CD8-positive, alpha-beta memory T cell (primary cell): ENCODE measurements at regions not wholly inside any gene's neighbourhood (a gene's known extent, or its start where the extent isn't known, plus 50 kb on each side); places are given as distances from the start of the nearest gene placed in this dataset.
"Not testable (repeated sequence)": the region's sequence is repeated elsewhere in the genome, so short reads cannot be mapped to it uniquely, and the experiment has no call there.

Experiments used
- CTCF ChIA-PET: fragments of 350-600 bp; sonication (Branson Sonifier 250); formaldehyde crosslinking; loops from one replicate; lab custom pipeline; 2021; ENCODE audit warnings: antibody characterized with exemption; lab: Charles Lee
- POLR2A ChIA-PET: fragments of 350-600 bp; sonication (Branson Sonifier 250); formaldehyde crosslinking; loops from one replicate; lab custom pipeline; 2021; ENCODE audit warnings: antibody characterized with exemption; lab: Charles Lee
- DNase-seq, 5 donors: peaks; one replicate each; pipeline versions ENCODE4 v3.0.0 to v3.0.0-alpha.2; 2020 to 2022; ENCODE audit warnings: mixed read lengths in 1 of 5
- H3K27ac ChIP-seq: one replicate; pipeline ENCODE4 v1.7.0; 2013; ENCODE audit warnings: low read depth, mild to moderate bottlenecking, low read length, moderate library complexity
- H3K27me3 ChIP-seq: 2 replicates; pipeline ENCODE4 v1.7.0; 2013; ENCODE audit warnings: low read length, mild to moderate bottlenecking; ENCODE audit not compliant: insufficient read depth, poor library complexity, severe bottlenecking
- H3K36me3 ChIP-seq: 2 replicates; pipeline ENCODE4 v1.7.0; 2013; ENCODE audit warnings: mild to moderate bottlenecking, low read length, moderate library complexity; ENCODE audit not compliant: insufficient read depth
- H3K4me1 ChIP-seq: 2 replicates; pipeline ENCODE4 v1.7.0; 2013; ENCODE audit warnings: mild to moderate bottlenecking, low read length, moderate library complexity; ENCODE audit not compliant: insufficient read depth
- H3K4me3 ChIP-seq: 2 replicates; pipeline ENCODE4 v1.7.0; 2013; ENCODE audit warnings: mild to moderate bottlenecking, low read length
- H3K9me3 ChIP-seq: 2 replicates; pipeline ENCODE4 v1.7.0; 2013; ENCODE audit warnings: mild to moderate bottlenecking, low read length
- H3K27ac Mint-ChIP-seq, 8 donors: one replicate each; pipeline ENCODE4 v1.8.0; 2020 to 2021; ENCODE audit warnings: mixed read lengths in 8 of 8, mild to moderate bottlenecking in 6 of 8, inconsistent platforms in 3 of 8, moderate library complexity in 3 of 8
- H3K27me3 Mint-ChIP-seq, 2 donors: one replicate each; pipeline ENCODE4 v1.8.0; 2020 to 2021; ENCODE audit warnings: mixed read lengths in 2 of 2, mild to moderate bottlenecking in 1 of 2, moderate library complexity in 1 of 2
- H3K36me3 Mint-ChIP-seq, 3 donors: one replicate each; pipeline ENCODE4 v1.8.0; 2020 to 2021; ENCODE audit warnings: mixed read lengths in 3 of 3, inconsistent platforms in 1 of 3, mild to moderate bottlenecking in 1 of 3
- H3K4me1 Mint-ChIP-seq, 3 donors: one replicate each; pipeline ENCODE4 v1.8.0; 2020 to 2021; ENCODE audit warnings: mixed read lengths in 3 of 3, inconsistent platforms in 1 of 3, mild to moderate bottlenecking in 1 of 3
- H3K4me3 Mint-ChIP-seq, 7 donors: one replicate each; pipeline ENCODE4 v1.8.0; 2020 to 2021; ENCODE audit warnings: mixed read lengths in 7 of 7, mild to moderate bottlenecking in 6 of 7, moderate library complexity in 4 of 7, inconsistent platforms in 2 of 7
- H3K9me3 Mint-ChIP-seq, 5 donors: one replicate each; pipeline ENCODE4 v1.8.0; 2020 to 2022; ENCODE audit warnings: mixed read lengths in 5 of 5, mild to moderate bottlenecking in 3 of 5, moderate library complexity in 2 of 5, inconsistent platforms in 1 of 5

DNA sequence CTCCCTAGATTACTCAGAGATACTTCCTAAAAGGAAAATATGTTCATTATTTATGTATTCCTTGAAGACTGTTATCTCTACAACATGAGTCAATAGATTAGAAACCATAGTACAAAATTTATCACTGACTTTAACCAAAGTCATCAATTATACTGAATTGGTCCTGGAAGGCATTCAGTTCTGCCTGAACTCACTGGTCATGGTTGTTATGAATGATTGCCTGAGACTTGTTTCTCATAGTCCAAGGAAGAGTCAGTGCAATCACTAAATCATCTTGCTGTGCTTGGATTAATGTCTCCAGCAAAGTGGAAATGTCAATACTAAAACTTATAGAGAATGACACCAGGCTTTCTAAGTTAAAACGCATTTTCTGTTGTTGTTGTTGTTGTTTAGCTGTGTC, 878.6 kb upstream of the MANEA start:
- H3K27ac Mint-ChIP-seq: no peak overlapping the region
- Histone ChIP-seq H3K4me1 (no peaks in the 10 kb centered on the region), H3K4me3 (no peak overlapping the region), H3K9me3 (no peaks in the 10 kb centered on the region), H3K36me3 (no peaks in the 10 kb centered on the region), H3K27me3 (no peaks in the 10 kb centered on the region), H3K27ac (no peak overlapping the region)
- H3K27me3 Mint-ChIP-seq: no peaks in the 10 kb centered on the region
- POLR2A ChIA-PET: no interaction called here
- H3K4me3 Mint-ChIP-seq: no peak overlapping the region
- CTCF ChIA-PET: no interaction called here
- H3K36me3 Mint-ChIP-seq: no peaks in the 10 kb centered on the region
- DNase-seq: no peak
- H3K4me1 Mint-ChIP-seq: no peaks in the 10 kb centered on the region
- H3K9me3 Mint-ChIP-seq: peaks cover 2 to 27% (median 7%) of the 10 kb centered on the region in 5 donors

DNA sequence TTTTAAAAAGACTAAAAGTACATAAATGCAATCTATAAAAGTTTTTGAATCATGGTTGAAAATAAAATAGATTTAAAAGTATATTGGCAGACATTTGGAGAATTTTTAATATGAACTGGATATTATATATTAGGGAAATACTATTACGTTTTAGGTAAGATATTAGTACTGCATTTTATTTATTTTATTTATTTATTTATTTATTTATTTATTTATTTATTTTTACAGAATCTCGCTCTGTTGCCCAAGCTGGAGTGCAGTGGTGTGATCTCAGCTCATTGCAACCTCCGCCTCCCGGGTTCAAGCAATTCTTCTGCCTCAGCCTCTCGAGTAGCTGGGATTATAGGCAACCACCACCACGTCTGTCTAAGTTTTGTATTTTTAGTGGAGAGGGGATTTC, 890.1 kb upstream of the MANEA start:
- H3K9me3 Mint-ChIP-seq, DNase-seq, H3K27ac ChIP-seq, H3K36me3 ChIP-seq, H3K27ac Mint-ChIP-seq, POLR2A ChIA-PET, H3K27me3 Mint-ChIP-seq, H3K27me3 ChIP-seq, CTCF ChIA-PET, H3K36me3 Mint-ChIP-seq, H3K9me3 ChIP-seq, H3K4me1 ChIP-seq, H3K4me3 Mint-ChIP-seq, H3K4me3 ChIP-seq, H3K4me1 Mint-ChIP-seq: not testable (repeated sequence)

DNA sequence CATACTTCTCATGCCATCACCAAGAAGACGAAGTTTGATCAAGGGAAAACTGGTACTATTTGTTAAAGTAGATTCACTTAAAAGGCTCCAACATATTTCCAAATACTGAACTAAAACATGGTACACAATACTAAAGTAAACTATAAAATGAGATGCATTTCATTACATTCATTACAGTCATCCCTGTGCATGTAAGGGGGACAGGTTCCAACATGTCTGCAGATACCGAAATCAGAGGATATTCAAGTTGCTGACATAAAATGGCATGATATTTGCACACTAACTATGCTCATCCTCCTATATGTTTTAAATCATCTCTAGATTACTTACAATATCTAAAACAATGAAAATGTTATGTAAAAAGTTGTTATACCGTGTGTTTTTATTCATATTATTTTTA, 893.9 kb upstream of the MANEA start:
- no peak overlapping the region for H3K27ac ChIP-seq
- Mint-ChIP-seq H3K27ac (no peak overlapping the region), H3K4me1 (no peaks in the 10 kb centered on the region), H3K27me3 (no peaks in the 10 kb centered on the region), H3K36me3 (no peaks in the 10 kb centered on the region), H3K9me3 (peaks cover 0 to 11% (median 2%) of the 10 kb centered on the region in 5 donors), H3K4me3 (no peak overlapping the region)
- no peak overlapping the region for H3K4me3 ChIP-seq
- no peaks in the 10 kb centered on the region for H3K36me3 ChIP-seq
- H3K27me3 ChIP-seq: no peaks in the 10 kb centered on the region
- POLR2A ChIA-PET: no interaction called here
- H3K9me3 ChIP-seq: no peaks in the 10 kb centered on the region
- CTCF ChIA-PET: no interaction called here
- no peaks in the 10 kb centered on the region for H3K4me1 ChIP-seq
- no peak for DNase-seq

DNA sequence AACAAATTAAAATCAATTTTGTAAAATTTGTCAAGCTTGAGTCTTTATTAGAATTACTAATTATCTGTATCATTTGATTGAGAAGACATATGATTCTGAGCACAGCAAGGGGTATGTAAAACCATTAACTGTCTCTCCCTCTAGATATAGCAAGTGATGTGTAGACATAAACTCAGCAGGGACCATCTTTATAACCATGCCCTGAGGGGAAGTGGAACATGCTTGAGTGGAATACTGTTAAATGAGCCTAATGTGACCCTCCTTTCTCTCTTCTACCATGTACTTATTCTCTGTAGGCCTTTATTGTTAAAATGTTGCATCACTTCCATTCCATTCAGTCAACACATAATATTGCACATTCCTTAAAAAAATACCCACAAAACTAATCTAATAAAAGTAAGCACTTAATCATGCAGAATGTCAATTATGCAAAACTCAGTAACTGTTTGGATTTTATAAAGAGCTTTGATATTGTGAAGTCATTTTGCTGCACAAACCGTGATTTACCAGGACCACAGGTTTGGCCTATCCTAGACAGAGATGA, 896.6 kb upstream of the MANEA start:
- H3K4me1 ChIP-seq: no peaks in the 10 kb centered on the region

DNA sequence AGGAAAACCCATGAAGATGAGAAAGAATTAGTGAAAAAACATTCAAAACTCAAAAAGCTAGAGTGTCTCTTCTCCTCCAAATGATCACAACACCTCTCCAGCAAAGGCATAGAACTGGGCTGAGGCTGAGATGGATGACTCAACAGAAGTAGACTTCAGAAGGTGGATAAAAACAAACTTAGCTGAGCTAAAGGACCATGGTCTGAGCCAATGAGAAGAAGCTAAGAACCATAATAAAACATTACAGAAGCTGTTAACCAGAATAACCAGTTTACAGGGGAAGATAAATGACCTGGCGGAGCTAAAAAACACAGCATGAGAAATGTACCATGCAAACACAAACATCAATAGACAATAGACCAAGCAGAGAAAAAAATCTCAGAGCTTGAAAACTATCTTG, 904.1 kb upstream of the MANEA start:
- Mint-ChIP-seq H3K27ac (no peak overlapping the region), H3K4me3 (no peak overlapping the region), H3K36me3 (no peaks in the 10 kb centered on the region), H3K9me3 (peaks cover 2 to 28% (median 7%) of the 10 kb centered on the region in 5 donors), H3K27me3 (no peaks in the 10 kb centered on the region), H3K4me1 (no peaks in the 10 kb centered on the region)
- DNase-seq: no peak
- no peak overlapping the region for H3K27ac ChIP-seq
- no peaks in the 10 kb centered on the region for H3K9me3 ChIP-seq
- H3K4me3 ChIP-seq: no peak overlapping the region
- ChIA-PET CTCF (no interaction called here), POLR2A (no interaction called here)
- H3K27me3 ChIP-seq: no peaks in the 10 kb centered on the region
- no peaks in the 10 kb centered on the region for H3K4me1 ChIP-seq
- H3K36me3 ChIP-seq: no peaks in the 10 kb centered on the region

More for the DNA sequence above, 896.6 kb upstream of the MANEA start:
- Mint-ChIP-seq H3K4me3 (no peak overlapping the region), H3K9me3 (peaks cover 2 to 16% (median 2%) of the 10 kb centered on the region in 5 donors), H3K4me1 (no peaks in the 10 kb centered on the region), H3K27me3 (no peaks in the 10 kb centered on the region), H3K36me3 (no peaks in the 10 kb centered on the region), H3K27ac (no peak overlapping the region)
- ChIA-PET CTCF (no interaction called here), POLR2A (no interaction called here)
- Histone ChIP-seq H3K27me3 (no peaks in the 10 kb centered on the region), H3K9me3 (no peaks in the 10 kb centered on the region), H3K27ac (no peak overlapping the region), H3K4me3 (no peak overlapping the region), H3K36me3 (no peaks in the 10 kb centered on the region)
- no peak for DNase-seq

DNA sequence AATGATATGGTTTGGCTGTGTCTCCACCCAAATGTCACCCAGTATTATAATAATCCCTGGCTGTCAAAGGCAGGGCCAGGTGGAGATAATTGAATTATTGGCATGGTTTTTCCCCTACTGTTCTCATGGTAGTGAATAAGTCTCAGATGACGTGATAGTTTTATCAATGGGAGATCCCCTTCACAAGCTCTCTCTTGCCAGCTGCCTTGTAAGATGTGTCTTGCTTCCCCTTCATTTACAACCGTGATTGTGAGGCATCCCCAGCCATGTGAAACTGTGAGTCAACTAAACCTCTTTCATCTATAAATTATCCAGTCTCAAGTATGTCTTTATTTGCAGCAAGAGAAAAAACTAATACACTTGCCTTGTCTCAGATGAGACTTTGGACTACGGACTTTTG, 907.3 kb upstream of the MANEA start:
- DNase-seq: no peak
- ChIA-PET CTCF (no interaction called here), POLR2A (no interaction called here)
- H3K9me3 ChIP-seq: no peaks in the 10 kb centered on the region
- Mint-ChIP-seq H3K9me3 (peaks cover 2 to 27% (median 10%) of the 10 kb centered on the region in 5 donors), H3K4me1 (no peaks in the 10 kb centered on the region), H3K27ac (no peak overlapping the region), H3K4me3 (no peak overlapping the region), H3K27me3 (no peaks in the 10 kb centered on the region), H3K36me3 (no peaks in the 10 kb centered on the region)
- no peaks in the 10 kb centered on the region for H3K4me1 ChIP-seq
- no peaks in the 10 kb centered on the region for H3K36me3 ChIP-seq
- no peak overlapping the region for H3K4me3 ChIP-seq
- H3K27me3 ChIP-seq: no peaks in the 10 kb centered on the region
- H3K27ac ChIP-seq: no peak overlapping the region

DNA sequence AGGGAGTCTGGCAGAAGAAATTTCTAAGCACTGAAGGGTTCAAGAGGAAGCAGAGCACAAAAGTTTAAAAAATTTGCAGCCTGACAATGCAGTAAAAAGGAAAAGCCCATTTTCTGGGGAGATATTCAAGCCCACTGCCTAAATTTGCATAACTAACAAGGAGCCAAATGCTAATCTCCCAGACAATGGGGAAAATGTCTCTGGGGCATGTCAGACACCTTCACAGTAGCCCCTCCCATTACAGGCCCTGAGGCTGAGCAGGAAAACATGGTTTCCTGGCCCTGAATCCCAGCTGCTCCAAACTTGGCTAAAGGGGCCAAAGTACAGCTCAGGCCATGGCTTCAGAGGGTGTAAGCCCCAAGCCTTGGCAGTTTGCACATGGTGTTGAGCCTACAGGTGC, 908.5 kb upstream of the MANEA start:
- H3K27ac ChIP-seq: no peak overlapping the region
- H3K36me3 Mint-ChIP-seq: no peaks in the 10 kb centered on the region
- POLR2A ChIA-PET: no interaction called here
- H3K27me3 ChIP-seq: no peaks in the 10 kb centered on the region
- peaks cover 2 to 22% (median 10%) of the 10 kb centered on the region in 5 donors for H3K9me3 Mint-ChIP-seq
- H3K9me3 ChIP-seq: no peaks in the 10 kb centered on the region
- H3K4me1 Mint-ChIP-seq: no peaks in the 10 kb centered on the region
- H3K27me3 Mint-ChIP-seq: no peaks in the 10 kb centered on the region
- H3K4me3 ChIP-seq: no peak overlapping the region
- no peak overlapping the region for H3K27ac Mint-ChIP-seq
- no peaks in the 10 kb centered on the region for H3K36me3 ChIP-seq
- H3K4me3 Mint-ChIP-seq: no peak overlapping the region
- no peak for DNase-seq
- H3K4me1 ChIP-seq: no peaks in the 10 kb centered on the region
- CTCF ChIA-PET: no interaction called here

DNA sequence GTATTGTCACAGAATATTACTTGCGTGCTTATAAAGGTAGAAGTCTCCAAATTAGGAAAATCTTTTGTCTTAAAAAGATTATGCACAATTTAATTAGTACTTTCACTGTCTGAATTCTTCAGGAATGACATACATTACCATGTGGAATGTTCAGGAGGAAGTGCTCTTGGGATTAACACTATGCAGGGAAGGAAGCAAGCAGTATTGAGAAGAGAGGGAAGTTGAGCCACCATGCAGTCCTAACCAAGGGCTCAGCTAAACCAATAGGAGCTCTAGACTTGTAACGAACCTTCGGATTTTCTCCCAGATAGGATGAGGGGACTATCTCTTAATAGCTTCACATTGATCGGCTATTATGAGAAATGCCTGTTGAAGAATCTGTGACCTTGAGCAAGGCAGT, 918.4 kb upstream of the MANEA start:
- peaks cover 1 to 24% (median 8%) of the 10 kb centered on the region in 5 donors for H3K9me3 Mint-ChIP-seq
- no peak overlapping the region for H3K4me3 Mint-ChIP-seq
- no peaks in the 10 kb centered on the region for H3K9me3 ChIP-seq
- no peak overlapping the region for H3K27ac Mint-ChIP-seq
- H3K27me3 ChIP-seq: no peaks in the 10 kb centered on the region
- ChIA-PET CTCF (no interaction called here), POLR2A (no interaction called here)
- H3K36me3 ChIP-seq: no peaks in the 10 kb centered on the region
- H3K27ac ChIP-seq: no peak overlapping the region
- no peaks in the 10 kb centered on the region for H3K4me1 ChIP-seq
- H3K4me3 ChIP-seq: no peak overlapping the region
- no peak for DNase-seq
- H3K36me3 Mint-ChIP-seq: no peaks in the 10 kb centered on the region
- no peaks in the 10 kb centered on the region for H3K27me3 Mint-ChIP-seq
- H3K4me1 Mint-ChIP-seq: no peaks in the 10 kb centered on the region

DNA sequence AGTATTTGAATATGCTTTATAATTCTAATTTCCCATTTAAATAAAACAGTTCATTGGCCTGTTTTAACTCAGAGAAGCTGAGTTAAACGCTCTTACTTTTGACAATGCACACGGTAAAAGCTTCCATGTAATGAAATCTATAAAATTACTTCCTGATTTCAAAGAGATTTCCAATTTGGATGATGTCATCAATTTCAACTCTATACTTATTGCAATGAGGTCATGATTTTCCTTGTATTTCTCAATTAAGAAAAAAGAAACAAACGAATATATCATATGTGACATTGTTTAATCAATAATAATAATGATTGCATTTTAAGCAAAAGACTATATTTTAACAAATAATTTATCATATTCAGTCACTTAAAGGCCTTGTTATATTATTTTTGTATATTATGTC, 926.1 kb upstream of the MANEA start:
- Mint-ChIP-seq H3K4me1 (no peaks in the 10 kb centered on the region), H3K27ac (no peak overlapping the region), H3K36me3 (no peaks in the 10 kb centered on the region), H3K27me3 (no peaks in the 10 kb centered on the region), H3K9me3 (peaks cover 0 to 23% (median 2%) of the 10 kb centered on the region in 5 donors), H3K4me3 (no peak overlapping the region)
- ChIA-PET CTCF (no interaction called here), POLR2A (no interaction called here)
- Histone ChIP-seq H3K27ac (no peak overlapping the region), H3K4me3 (no peak overlapping the region), H3K36me3 (no peaks in the 10 kb centered on the region), H3K4me1 (no peaks in the 10 kb centered on the region), H3K27me3 (no peaks in the 10 kb centered on the region), H3K9me3 (no peaks in the 10 kb centered on the region)
- DNase-seq: no peak
